H1 (cell line): ENCODE measurements at regions not wholly inside any gene's neighbourhood (a gene's known extent, or its start where the extent isn't known, plus 50 kb on each side); places are given as distances from the start of the nearest gene placed in this dataset.

Experiments used
- CTCF ChIA-PET: fragments of 300-600 bp; sonication (Branson Sonifier 250); formaldehyde crosslinking; loops from one replicate; lab custom pipeline; 2021; ENCODE audit not compliant: partially characterized antibody; lab: Charles Lee
- POLR2A ChIA-PET: fragments of 300-600 bp; sonication (Branson Sonifier 250); formaldehyde crosslinking; loops from one replicate; lab custom pipeline; 2021; ENCODE audit warnings: inconsistent platforms; ENCODE audit not compliant: partially characterized antibody; lab: Charles Lee
- DNase-seq, 2 experiments: peaks; one replicate each; pipeline versions ENCODE4 v3.0.0 to v3.0.0-alpha.2; 2010 to 2022; ENCODE audit warnings: low spot score in 2 of 2, low read depth in 1 of 2, mixed read lengths in 1 of 2
- FAIRE-seq: peaks from 2 replicates; lab custom pipeline; 2011; peaks lifted over from hg19 to GRCh38; lab: Jason Lieb, UNC
- H2AFZ ChIP-seq: 2 replicates; pipeline ENCODE4 v1.8.1; 2012; ENCODE audit warnings: low read length, inconsistent platforms
- H2AK5ac ChIP-seq: 2 replicates; pipeline ENCODE4 v1.6.1; 2013; ENCODE audit warnings: low read depth, low read length
- H2BK120ac ChIP-seq: replicated peaks from 2 replicates; pipeline ENCODE3; 2013; ENCODE audit warnings: low read depth, low read length, inconsistent platforms
- H2BK12ac ChIP-seq: 2 replicates; pipeline ENCODE4 v1.6.1; 2013; ENCODE audit warnings: low read depth, low read length
- H2BK15ac ChIP-seq: 2 replicates; pipeline ENCODE4 v1.6.1; 2013; ENCODE audit warnings: low read length
- H2BK20ac ChIP-seq: 2 replicates; pipeline ENCODE4 v1.6.1; 2013; ENCODE audit warnings: low read length
- H2BK5ac ChIP-seq: 2 replicates; pipeline ENCODE4 v1.6.1; 2013; ENCODE audit warnings: low read depth, low read length
- H3K14ac ChIP-seq: 2 replicates; pipeline ENCODE4 v1.6.1; 2013; ENCODE audit warnings: inconsistent platforms; ENCODE audit not compliant: insufficient read length
- H3K18ac ChIP-seq: 2 replicates; pipeline ENCODE4 v1.6.1; 2013; ENCODE audit warnings: low read length; ENCODE audit errors: extremely low read depth
- H3K23ac ChIP-seq: 2 replicates; pipeline ENCODE4 v1.6.1; 2013; ENCODE audit warnings: inconsistent platforms; ENCODE audit not compliant: insufficient read length
- H3K23me2 ChIP-seq: 2 replicates; pipeline ENCODE4 v1.6.1; 2013; ENCODE audit warnings: low read depth, low read length
- H3K27ac ChIP-seq: 2 replicates; pipeline ENCODE4 v1.6.1; 2011; ENCODE audit warnings: low read depth, low read length, inconsistent platforms
- H3K27me3 ChIP-seq, 4 experiments: replicated peaks in 1 of 4; 1 replicate in 1 of 4; 2 replicates in 3 of 4; pipeline versions ENCODE4 v1.6.1 to v1.8.1; 2011 to 2013; ENCODE audit warnings: low read length in 3 of 4, mild to moderate bottlenecking in 3 of 4, inconsistent platforms in 2 of 4, mixed read lengths in 2 of 4, moderate library complexity in 1 of 4; ENCODE audit not compliant: control insufficient read depth in 3 of 4, insufficient read depth in 3 of 4; ENCODE audit errors: extremely low read depth in 1 of 4
- H3K36me3 ChIP-seq, 4 experiments: 2 replicates each; pipeline versions ENCODE4 v1.6.1 to v1.8.1; 2011 to 2013; ENCODE audit warnings: mild to moderate bottlenecking in 4 of 4, low read length in 3 of 4, moderate library complexity in 2 of 4, control low read depth in 1 of 4, inconsistent platforms in 1 of 4; ENCODE audit not compliant: insufficient read depth in 4 of 4, control insufficient read depth in 2 of 4
- H3K4ac ChIP-seq: replicated peaks from 2 replicates; pipeline ENCODE3; 2013; ENCODE audit warnings: low read length, low read depth, mixed read lengths, inconsistent platforms; ENCODE audit not compliant: insufficient read length
- H3K4me1 ChIP-seq, 4 experiments: replicated peaks in 1 of 4; 1 replicate in 1 of 4; 2 replicates in 3 of 4; pipeline versions ENCODE4 v1.6.1 to v1.8.1; 2011 to 2013; ENCODE audit warnings: low read length in 3 of 4, inconsistent platforms in 2 of 4, mixed read lengths in 1 of 4; ENCODE audit not compliant: insufficient read depth in 4 of 4, control insufficient read depth in 3 of 4
- H3K4me2 ChIP-seq, 2 experiments: 2 replicates each; pipeline versions ENCODE4 v1.6.1 to v1.8.1; 2011 to 2013; ENCODE audit warnings: low read depth in 2 of 2, low read length in 2 of 2, control low read depth in 1 of 2, inconsistent platforms in 1 of 2, mild to moderate bottlenecking in 1 of 2; ENCODE audit not compliant: insufficient read depth in 1 of 2
- H3K4me3 ChIP-seq, 4 experiments: fragments of 200-600, 300-600 bp in 1 of 4; sonication (generic), shearing (Covaris generic), sonication (Bioruptor Twin) in 1 of 4; 2 replicates each; pipeline versions ENCODE4 v1.5.1 to v1.8.1; 2011 to 2016; ENCODE audit warnings: low read length in 4 of 4, low read depth in 3 of 4, control low read depth in 2 of 4, inconsistent platforms in 2 of 4, mild to moderate bottlenecking in 2 of 4, mixed read lengths in 1 of 4, moderate library complexity in 1 of 4; ENCODE audit not compliant: insufficient read depth in 2 of 4; ENCODE audit errors: extremely low read depth in 1 of 4
- H3K56ac ChIP-seq: replicated peaks from 2 replicates; pipeline ENCODE3; 2013; ENCODE audit warnings: low read depth, mild to moderate bottlenecking, mixed read lengths, low read length, inconsistent platforms; ENCODE audit not compliant: insufficient read length
- H3K79me1 ChIP-seq: 2 replicates; pipeline ENCODE4 v1.6.1; 2013; ENCODE audit warnings: low read depth, low read length, control low read depth
- H3K79me2 ChIP-seq, 2 experiments: 2 replicates each; pipeline versions ENCODE4 v1.6.1 to v1.8.1; 2012 to 2013; ENCODE audit warnings: low read length in 2 of 2, mild to moderate bottlenecking in 2 of 2, inconsistent platforms in 1 of 2; ENCODE audit not compliant: insufficient read depth in 2 of 2, control insufficient read depth in 1 of 2
- H3K9ac ChIP-seq, 4 experiments: replicated peaks in 1 of 4; 1 replicate in 1 of 4; 2 replicates in 3 of 4; pipeline versions ENCODE4 v1.6.1 to v1.8.1; 2011 to 2013; ENCODE audit warnings: low read depth in 3 of 4, low read length in 3 of 4, control low read depth in 2 of 4, mild to moderate bottlenecking in 2 of 4, moderate library complexity in 2 of 4, inconsistent platforms in 1 of 4; ENCODE audit errors: extremely low read depth in 1 of 4
- H3K9me3 ChIP-seq, 2 experiments: 2 replicates each; pipeline versions ENCODE4 v1.6.1 to v1.8.1; 2012 to 2013; ENCODE audit warnings: mild to moderate bottlenecking in 2 of 2, moderate library complexity in 2 of 2, control low read depth in 1 of 2, inconsistent platforms in 1 of 2, low read depth in 1 of 2, low read length in 1 of 2, mixed read lengths in 1 of 2; ENCODE audit not compliant: insufficient read depth in 2 of 2
- H4K20me1 ChIP-seq, 2 experiments: replicated peaks in 1 of 2; 2 replicates each; pipeline versions ENCODE3 to v1.8.1; 2011 to 2013; ENCODE audit warnings: inconsistent platforms in 2 of 2, low read length in 2 of 2, mild to moderate bottlenecking in 1 of 2; ENCODE audit not compliant: insufficient read depth in 2 of 2, control insufficient read depth in 1 of 2
- H4K5ac ChIP-seq: 2 replicates; pipeline ENCODE4 v1.6.1; 2013; ENCODE audit warnings: low read length, low read depth, mixed read lengths, inconsistent platforms; ENCODE audit not compliant: insufficient read length
- H4K8ac ChIP-seq: 2 replicates; pipeline ENCODE4 v1.8.0; 2013; ENCODE audit warnings: mild to moderate bottlenecking, moderate library complexity, low read length, inconsistent platforms; ENCODE audit not compliant: insufficient read depth; ENCODE audit errors: extremely low read depth
- H4K91ac ChIP-seq: replicated peaks from 2 replicates; pipeline ENCODE3; 2013; ENCODE audit warnings: low read length, mixed read lengths, inconsistent platforms; ENCODE audit not compliant: insufficient read length
- BACH1 ChIP-seq: IDR thresholded peaks from 2 replicates; pipeline ENCODE4 v1.6.1; 2012; ENCODE audit warnings: low read length, improper control_type of control experiment
- JUN ChIP-seq: IDR thresholded peaks from 2 replicates; pipeline ENCODE4 v1.6.1; 2011; ENCODE audit warnings: low read depth, mild to moderate bottlenecking, improper control_type of control experiment, low read length
- KDM1A ChIP-seq: fragments of 200-600, 300-600 bp; sonication (generic); IDR thresholded peaks from 2 replicates; pipeline ENCODE4 v1.7.1; 2016; ENCODE audit warnings: mild to moderate bottlenecking, low read length, borderline replicate concordance
- KDM4A ChIP-seq: IDR thresholded peaks from one replicate; pipeline ENCODE4 v1.7.1; 2012; ENCODE audit warnings: low read depth, mild to moderate bottlenecking, moderate library complexity, low read length, inconsistent platforms; ENCODE audit not compliant: severe bottlenecking
- KDM5A ChIP-seq: fragments of 200-600 bp; IDR thresholded peaks from 2 replicates; pipeline ENCODE4 v1.7.1; 2012; ENCODE audit warnings: mild to moderate bottlenecking, low read length, inconsistent platforms, mixed read lengths
- PHF8 ChIP-seq: fragments of 200-600 bp; sonication (generic); conservative IDR thresholded peaks from 2 replicates; pipeline ENCODE4 v1.7.1; 2012; ENCODE audit warnings: low read depth, mild to moderate bottlenecking, inconsistent platforms, low read length, moderate library complexity
- POU5F1 ChIP-seq: IDR thresholded peaks from 2 replicates; pipeline ENCODE4 v1.6.1; 2011; ENCODE audit warnings: low read depth, mild to moderate bottlenecking, low read length, moderate library complexity
- RFX5 ChIP-seq: IDR thresholded peaks from 2 replicates; pipeline ENCODE4 v1.6.1; 2011; ENCODE audit warnings: low read depth, low read length, improper control_type of control experiment, borderline replicate concordance
- RXRA ChIP-seq: IDR thresholded peaks from 2 replicates; pipeline ENCODE4 v1.6.1; 2011; ENCODE audit warnings: low read depth, mild to moderate bottlenecking, low read length, moderate library complexity; ENCODE audit not compliant: insufficient read depth
- SAP30 ChIP-seq: fragments of 300-600 bp; sonication (generic); IDR thresholded peaks from 2 replicates; pipeline ENCODE4 v1.7.1; 2012; ENCODE audit warnings: low read length, moderate library complexity, mild to moderate bottlenecking, inconsistent platforms; ENCODE audit not compliant: insufficient read depth, insufficient replicate concordance
- SP1 ChIP-seq: IDR thresholded peaks from 2 replicates; pipeline ENCODE4 v1.6.1; 2011; ENCODE audit warnings: low read depth, low read length
- SP4 ChIP-seq: IDR thresholded peaks from 2 replicates; pipeline ENCODE4 v1.6.1; 2012; ENCODE audit warnings: low read length, inconsistent platforms
- SUZ12 ChIP-seq: fragments of 200-600 bp; sonication (generic); IDR thresholded peaks from 2 replicates; pipeline ENCODE4 v1.6.1; 2012; ENCODE audit warnings: mild to moderate bottlenecking, inconsistent platforms, low read length, moderate library complexity, mixed read lengths
- YY1 ChIP-seq: IDR thresholded peaks from 2 replicates; pipeline ENCODE4 v1.6.1; 2011; ENCODE audit warnings: low read depth, mild to moderate bottlenecking, low read length
- ZNF274 ChIP-seq: IDR thresholded peaks from 2 replicates; pipeline ENCODE4 v1.7.0; 2012; ENCODE audit warnings: low read length, borderline replicate concordance; ENCODE audit errors: extremely low read depth
- TF ChIP-seq, protein P1 (sequence below): IDR thresholded peaks from 2 replicates; pipeline ENCODE4 v1.6.1; 2012; ENCODE audit warnings: inconsistent platforms

DNA sequence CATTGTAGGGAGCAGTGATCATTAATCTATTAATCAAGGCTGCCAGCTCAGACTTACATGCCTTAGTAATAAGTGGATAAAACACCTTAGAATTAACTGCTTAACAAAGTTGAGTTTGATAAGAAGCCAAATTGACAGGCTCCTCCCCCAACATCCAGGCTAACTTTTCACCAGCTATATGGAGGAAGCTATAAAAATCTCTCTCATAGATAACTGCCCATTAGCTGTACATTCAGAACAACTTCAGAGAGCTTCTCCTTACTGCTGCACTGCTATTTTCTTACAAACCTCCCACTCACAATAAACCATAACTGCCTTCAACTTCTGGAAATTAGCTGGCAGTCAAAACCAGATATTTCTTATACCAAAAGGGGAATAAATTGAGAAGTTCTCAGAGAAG is 364.1 kb downstream of the PRELID2 start:
- CTCF ChIA-PET: no interaction called here
- no peak overlapping the region for H2BK5ac ChIP-seq
- H3K79me1 ChIP-seq: no peaks in the 10 kb centered on the region
- no peak overlapping the region for H3K4me3 ChIP-seq
- no peak overlapping the region for H2AFZ ChIP-seq
- no peak overlapping the region for H2BK12ac ChIP-seq
- H3K23ac ChIP-seq: no peak overlapping the region
- no peak overlapping the region for H2BK20ac ChIP-seq
- no peak overlapping the region for H3K18ac ChIP-seq
- POLR2A ChIA-PET: no interaction called here
- H3K4ac ChIP-seq: no peak overlapping the region
- no peak overlapping the region for H3K27ac ChIP-seq
- no peak overlapping the region for H4K8ac ChIP-seq
- no peak for TF ChIP-seq RFX5
- no peak for TF ChIP-seq KDM4A
- no peak for TF ChIP-seq POU5F1
- no peak for TF ChIP-seq YY1
- no peak for TF ChIP-seq JUN
- TF ChIP-seq SP4: no peak
- no peak for TF ChIP-seq SUZ12
- no peak for TF ChIP-seq BACH1
- no peak for TF ChIP-seq PHF8
- no peak for TF ChIP-seq RXRA
- TF ChIP-seq ZNF274: no peak
- no peak for TF ChIP-seq SAP30
- no peak for TF ChIP-seq KDM1A
- no peak for TF ChIP-seq KDM5A
- TF ChIP-seq SP1: no peak
- TF ChIP-seq, protein P1, sequence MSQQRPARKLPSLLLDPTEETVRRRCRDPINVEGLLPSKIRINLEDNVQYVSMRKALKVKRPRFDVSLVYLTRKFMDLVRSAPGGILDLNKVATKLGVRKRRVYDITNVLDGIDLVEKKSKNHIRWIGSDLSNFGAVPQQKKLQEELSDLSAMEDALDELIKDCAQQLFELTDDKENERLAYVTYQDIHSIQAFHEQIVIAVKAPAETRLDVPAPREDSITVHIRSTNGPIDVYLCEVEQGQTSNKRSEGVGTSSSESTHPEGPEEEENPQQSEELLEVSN: no peak
- FAIRE-seq: no peak
- H2AK5ac ChIP-seq: no peak overlapping the region
- no peak for DNase-seq
- H4K20me1 ChIP-seq: no peaks in the 10 kb centered on the region
- H3K27me3 ChIP-seq: no peaks in the 10 kb centered on the region
- H3K56ac ChIP-seq: no peak overlapping the region
- no peak overlapping the region for H2BK120ac ChIP-seq
- no peaks in the 10 kb centered on the region for H3K9me3 ChIP-seq
- H3K4me1 ChIP-seq: no peaks in the 10 kb centered on the region
- no peaks in the 10 kb centered on the region; the same call in 1 of the 2 replicates for H3K23me2 ChIP-seq
- H3K4me2 ChIP-seq: no peak overlapping the region
- H4K91ac ChIP-seq: no peak overlapping the region
- no peak overlapping the region for H2BK15ac ChIP-seq
- H3K9ac ChIP-seq: no peak overlapping the region
- no peaks in the 10 kb centered on the region for H3K79me2 ChIP-seq
- H3K14ac ChIP-seq: no peak overlapping the region
- H3K36me3 ChIP-seq: no peaks in the 10 kb centered on the region
- no peak overlapping the region for H4K5ac ChIP-seq
